A549 (cell line): ENCODE measurements at regions not wholly inside any gene's neighbourhood (a gene's known extent, or its start where the extent isn't known, plus 50 kb on each side); places are given as distances from the start of the nearest gene placed in this dataset.

ENCODE experiments used
- ATAC-seq, 2 experiments: fragments of 200-7000 bp in 1 of 2; fragments of >200 bp in 1 of 2; cut with Nextera tagmentation in 1 of 2; cut with Tn5 transposase in 1 of 2; 3 replicates each; pipeline versions ENCODE4 v1.8.0 to v1.9.1; 2018 to 2020; ENCODE audit warnings: mild to moderate bottlenecking in 1 of 2, moderate library complexity in 1 of 2
- CTCF ChIA-PET: fragments of 300-600 bp; sonication (Branson Sonifier 250); formaldehyde crosslinking; extraction: SDS; loops from one replicate; lab custom pipeline; 2021; ENCODE audit warnings: antibody characterized with exemption, inconsistent platforms; lab: Yijun Ruan, JAX
- POLR2A ChIA-PET: fragments of 350-600 bp; formaldehyde crosslinking; extraction: SDS; loops from one replicate; lab custom pipeline; 2021; ENCODE audit warnings: antibody characterized with exemption, inconsistent platforms; lab: Yijun Ruan, JAX
- DNase-seq, 2 experiments: peaks; one replicate each; pipeline versions ENCODE4 v3.0.0 to v3.0.0-alpha.2; 2011 to 2016; ENCODE audit warnings: low read depth in 1 of 2, low spot score in 1 of 2
- FAIRE-seq: peaks from 2 replicates; lab custom pipeline; 2011; peaks lifted over from hg19 to GRCh38; lab: Jason Lieb, UNC
- H3K27ac ChIP-seq, 2 experiments: fragments of >200 bp; sonication (Bioruptor Twin); formaldehyde crosslinking; 3 replicates each; pipeline ENCODE4 v1.5.1; 2016 to 2017
- H3K4me1 ChIP-seq: fragments of >200 bp; sonication (Bioruptor Twin); formaldehyde crosslinking; 3 replicates; pipeline ENCODE4 v1.6.1; 2016
- H3K4me2 ChIP-seq: fragments of >200 bp; sonication (Bioruptor Twin); formaldehyde crosslinking; 3 replicates; pipeline ENCODE4 v1.6.1; 2016
- H3K4me3 ChIP-seq: fragments of >200 bp; sonication (Bioruptor Twin); formaldehyde crosslinking; 3 replicates; pipeline ENCODE4 v1.5.1; 2016
- H3K9me3 ChIP-seq: fragments of >200 bp; sonication (Bioruptor Twin); formaldehyde crosslinking; 3 replicates; pipeline ENCODE4 v1.6.1; 2016
- CBX8 ChIP-seq: fragments of 200-600 bp; sonication (generic); IDR thresholded peaks from 2 replicates; pipeline ENCODE4 v1.6.1; 2016
- CHD2 ChIP-seq: fragments of 150-350 bp; IDR thresholded peaks from 2 replicates; pipeline ENCODE4 v1.6.1; 2014; ENCODE audit warnings: low read length; ENCODE audit not compliant: partially characterized antibody
- EHMT2 ChIP-seq: fragments of 200-600 bp; sonication (generic); IDR thresholded peaks from 2 replicates; pipeline ENCODE4 v1.6.1; 2016; ENCODE audit warnings: antibody characterized with exemption, low read depth, mild to moderate bottlenecking, moderate library complexity
- FOSL2 ChIP-seq, 2 experiments: fragments of 450-650 bp in 1 of 2; fragments of >200 bp in 1 of 2; sonication (Bioruptor Twin) in 1 of 2; formaldehyde crosslinking; IDR thresholded peaks; 2 replicates each; pipeline versions ENCODE4 v1.5.0 to v1.6.1; 2016 to 2020; ENCODE audit warnings: mild to moderate bottlenecking in 1 of 2, moderate library complexity in 1 of 2
- HDAC2 ChIP-seq: fragments of 200-600 bp; sonication (generic); IDR thresholded peaks from 2 replicates; pipeline ENCODE4 v1.6.1; 2016
- HEYL ChIP-seq: fragments of 250-450 bp; sonication (Bioruptor Pico); IDR thresholded peaks from 2 replicates; pipeline ENCODE4 v1.8.0; 2021; ENCODE audit warnings: mild to moderate bottlenecking, moderate library complexity
- HOXB5 ChIP-seq: fragments of 250-450 bp; sonication (Bioruptor Pico); IDR thresholded peaks from 2 replicates; pipeline ENCODE4 v1.5.0; 2020; ENCODE audit warnings: mild to moderate bottlenecking, moderate library complexity
- JUN ChIP-seq, 2 experiments: fragments of >200 bp; sonication (Bioruptor Twin); formaldehyde crosslinking; IDR thresholded peaks; 2 replicates in 1 of 2; 3 replicates in 1 of 2; pipeline ENCODE4 v1.6.1; 2016 to 2017
- JUNB ChIP-seq: fragments of >200 bp; sonication (Bioruptor Twin); formaldehyde crosslinking; IDR thresholded peaks from 2 replicates; pipeline ENCODE4 v1.6.1; 2016
- NFE2L2 ChIP-seq: fragments of 150-350 bp; conservative IDR thresholded peaks from 2 replicates; pipeline ENCODE4 v1.6.1; 2014; ENCODE audit warnings: low read length
- NPAS2 ChIP-seq: fragments of 250-450 bp; sonication (Bioruptor Pico); IDR thresholded peaks from 2 replicates; pipeline ENCODE4 v1.8.0; 2022; ENCODE audit warnings: mild to moderate bottlenecking, moderate library complexity, borderline replicate concordance
- POLR2A ChIP-seq: IDR thresholded peaks from 2 replicates; pipeline ENCODE4 v1.6.1; 2012; ENCODE audit warnings: mild to moderate bottlenecking, low read length
- POLR2AphosphoS2 ChIP-seq: conservative IDR thresholded peaks from 2 replicates; pipeline ENCODE4 v1.6.1; 2012; ENCODE audit warnings: low read length, improper control_type of control experiment, inconsistent platforms
- RAD21 ChIP-seq, 2 experiments: fragments of >200 bp in 1 of 2; sonication (Bioruptor Twin) in 1 of 2; formaldehyde crosslinking in 1 of 2; IDR thresholded peaks in 1 of 2; conservative IDR thresholded peaks in 1 of 2; 2 replicates in 1 of 2; 3 replicates in 1 of 2; pipeline ENCODE4 v1.6.1; 2012 to 2018; ENCODE audit warnings: inconsistent platforms in 1 of 2
- RARB ChIP-seq: fragments of 250-450 bp; sonication (Bioruptor Pico); IDR thresholded peaks from 2 replicates; pipeline ENCODE4 v1.8.0; 2021; ENCODE audit warnings: mild to moderate bottlenecking, moderate library complexity
- SMC3 ChIP-seq: fragments of >200 bp; sonication (Bioruptor Twin); formaldehyde crosslinking; IDR thresholded peaks from 3 replicates; pipeline ENCODE4 v1.6.1; 2018; ENCODE audit warnings: inconsistent platforms
- WGBS: methylation state at CpG from one replicate; pipeline ENCODE4 v1.1.6; 2017; ENCODE audit errors: missing lambda C conversion rate; 5-methylcytosine and 5-hydroxymethylcytosine counted together
- TF ChIP-seq, protein P1 (sequence below): IDR thresholded peaks from 2 replicates; pipeline ENCODE4 v1.6.1; 2012
- TF ChIP-seq, protein P2 (sequence below): IDR thresholded peaks from 2 replicates; pipeline ENCODE4 v1.6.1; 2012; ENCODE audit warnings: low read depth, borderline replicate concordance
- TF ChIP-seq, protein P3 (sequence below): fragments of 450-650 bp; IDR thresholded peaks from 2 replicates; pipeline ENCODE4 v1.6.1; 2014; ENCODE audit warnings: antibody characterized with exemption
- TF ChIP-seq, protein P4 (sequence below): fragments of 200-600 bp; sonication (generic); IDR thresholded peaks from 2 replicates; pipeline ENCODE4 v1.6.1; 2016; ENCODE audit warnings: antibody characterized with exemption, mild to moderate bottlenecking, moderate library complexity

DNA sequence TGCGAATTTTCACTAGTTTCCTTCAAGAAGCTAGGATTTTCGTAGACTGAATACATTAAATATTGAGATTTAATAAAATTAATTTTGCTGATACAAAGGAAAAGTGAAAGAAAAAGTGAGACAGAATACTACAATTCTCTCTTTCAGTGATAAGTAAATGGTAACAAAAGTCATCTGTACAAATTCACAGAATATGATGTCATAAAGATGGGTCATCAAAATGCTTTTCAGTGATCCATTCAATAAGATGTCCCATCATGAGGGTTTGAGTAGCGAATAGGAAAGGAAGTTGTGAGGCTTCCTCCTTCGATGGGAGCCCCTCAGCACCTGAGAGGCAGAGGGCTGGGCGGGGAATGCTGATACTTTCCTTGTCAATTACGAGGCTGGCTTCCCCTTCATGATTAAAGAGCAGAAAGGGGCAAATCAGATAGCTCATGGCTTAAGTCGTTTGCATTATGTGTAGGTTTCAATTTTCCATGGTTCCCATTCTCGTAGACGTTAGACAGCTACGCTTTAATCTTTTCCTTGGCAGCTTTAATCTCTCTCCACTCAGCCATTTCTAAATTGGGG, 108.8 kb upstream of the SORBS2 start:
- WGBS, result 43% methylated on average over 10 of the region's 10 CpGs
- TF ChIP-seq, protein P1, sequence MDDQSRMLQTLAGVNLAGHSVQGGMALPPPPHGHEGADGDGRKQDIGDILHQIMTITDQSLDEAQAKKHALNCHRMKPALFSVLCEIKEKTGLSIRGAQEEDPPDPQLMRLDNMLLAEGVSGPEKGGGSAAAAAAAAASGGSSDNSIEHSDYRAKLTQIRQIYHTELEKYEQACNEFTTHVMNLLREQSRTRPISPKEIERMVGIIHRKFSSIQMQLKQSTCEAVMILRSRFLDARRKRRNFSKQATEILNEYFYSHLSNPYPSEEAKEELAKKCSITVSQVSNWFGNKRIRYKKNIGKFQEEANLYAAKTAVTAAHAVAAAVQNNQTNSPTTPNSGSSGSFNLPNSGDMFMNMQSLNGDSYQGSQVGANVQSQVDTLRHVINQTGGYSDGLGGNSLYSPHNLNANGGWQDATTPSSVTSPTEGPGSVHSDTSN, result no peak
- TF ChIP-seq, protein P2, sequence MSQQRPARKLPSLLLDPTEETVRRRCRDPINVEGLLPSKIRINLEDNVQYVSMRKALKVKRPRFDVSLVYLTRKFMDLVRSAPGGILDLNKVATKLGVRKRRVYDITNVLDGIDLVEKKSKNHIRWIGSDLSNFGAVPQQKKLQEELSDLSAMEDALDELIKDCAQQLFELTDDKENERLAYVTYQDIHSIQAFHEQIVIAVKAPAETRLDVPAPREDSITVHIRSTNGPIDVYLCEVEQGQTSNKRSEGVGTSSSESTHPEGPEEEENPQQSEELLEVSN, result no peak
- TF ChIP-seq HEYL (CRISPR knock-in tag) (no peak), NPAS2 (CRISPR knock-in tag) (no peak), JUNB (no peak), CHD2 (no peak), RARB (CRISPR knock-in tag) (no peak), HOXB5 (no peak), NFE2L2 (no peak), RAD21 (conservative IDR thresholded peaks at IDR 0.05 in 1 of 2, IDR thresholded peaks at IDR 0.05 in 1 of 2) (no peak), SMC3 (no peak), EHMT2 (no peak), POLR2A (no peak), HDAC2 (no peak), CBX8 (no peak), FOSL2 (IDR thresholded peaks at IDR 0.05) (no peak), FOSL2 (CRISPR knock-in tag; IDR thresholded peaks at IDR 0.05) (no peak), JUN (IDR thresholded peaks at IDR 0.05) (no peak), POLR2AphosphoS2 (no peak)
- TF ChIP-seq, protein P3, sequence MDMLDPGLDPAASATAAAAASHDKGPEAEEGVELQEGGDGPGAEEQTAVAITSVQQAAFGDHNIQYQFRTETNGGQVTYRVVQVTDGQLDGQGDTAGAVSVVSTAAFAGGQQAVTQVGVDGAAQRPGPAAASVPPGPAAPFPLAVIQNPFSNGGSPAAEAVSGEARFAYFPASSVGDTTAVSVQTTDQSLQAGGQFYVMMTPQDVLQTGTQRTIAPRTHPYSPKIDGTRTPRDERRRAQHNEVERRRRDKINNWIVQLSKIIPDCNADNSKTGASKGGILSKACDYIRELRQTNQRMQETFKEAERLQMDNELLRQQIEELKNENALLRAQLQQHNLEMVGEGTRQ, result no peak
- TF ChIP-seq, protein P4, sequence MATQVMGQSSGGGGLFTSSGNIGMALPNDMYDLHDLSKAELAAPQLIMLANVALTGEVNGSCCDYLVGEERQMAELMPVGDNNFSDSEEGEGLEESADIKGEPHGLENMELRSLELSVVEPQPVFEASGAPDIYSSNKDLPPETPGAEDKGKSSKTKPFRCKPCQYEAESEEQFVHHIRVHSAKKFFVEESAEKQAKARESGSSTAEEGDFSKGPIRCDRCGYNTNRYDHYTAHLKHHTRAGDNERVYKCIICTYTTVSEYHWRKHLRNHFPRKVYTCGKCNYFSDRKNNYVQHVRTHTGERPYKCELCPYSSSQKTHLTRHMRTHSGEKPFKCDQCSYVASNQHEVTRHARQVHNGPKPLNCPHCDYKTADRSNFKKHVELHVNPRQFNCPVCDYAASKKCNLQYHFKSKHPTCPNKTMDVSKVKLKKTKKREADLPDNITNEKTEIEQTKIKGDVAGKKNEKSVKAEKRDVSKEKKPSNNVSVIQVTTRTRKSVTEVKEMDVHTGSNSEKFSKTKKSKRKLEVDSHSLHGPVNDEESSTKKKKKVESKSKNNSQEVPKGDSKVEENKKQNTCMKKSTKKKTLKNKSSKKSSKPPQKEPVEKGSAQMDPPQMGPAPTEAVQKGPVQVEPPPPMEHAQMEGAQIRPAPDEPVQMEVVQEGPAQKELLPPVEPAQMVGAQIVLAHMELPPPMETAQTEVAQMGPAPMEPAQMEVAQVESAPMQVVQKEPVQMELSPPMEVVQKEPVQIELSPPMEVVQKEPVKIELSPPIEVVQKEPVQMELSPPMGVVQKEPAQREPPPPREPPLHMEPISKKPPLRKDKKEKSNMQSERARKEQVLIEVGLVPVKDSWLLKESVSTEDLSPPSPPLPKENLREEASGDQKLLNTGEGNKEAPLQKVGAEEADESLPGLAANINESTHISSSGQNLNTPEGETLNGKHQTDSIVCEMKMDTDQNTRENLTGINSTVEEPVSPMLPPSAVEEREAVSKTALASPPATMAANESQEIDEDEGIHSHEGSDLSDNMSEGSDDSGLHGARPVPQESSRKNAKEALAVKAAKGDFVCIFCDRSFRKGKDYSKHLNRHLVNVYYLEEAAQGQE, result no peak
- Histone ChIP-seq H3K9me3 (no peaks in the 10 kb centered on the region), H3K27ac (no peak overlapping the region), H3K4me1 (no peaks in the 10 kb centered on the region), H3K4me3 (no peak overlapping the region), H3K4me2 (no peak overlapping the region)
- no peak for DNase-seq
- POLR2A ChIA-PET, result no interaction called here
- no peak for ATAC-seq
- CTCF ChIA-PET, result interaction anchor here (0.7 kb wide), 1 partner anchor 24 kb away, joined by 3 read pairs; no protein-coding TSS in a partner anchor
- no peak for FAIRE-seq
